Central memory CD4-positive, alpha-beta T cell (primary cell): ENCODE measurements at regions not wholly inside any gene's neighbourhood (a gene's known extent, or its start where the extent isn't known, plus 50 kb on each side); places are given as distances from the start of the nearest gene placed in this dataset.
"Not testable (repeated sequence)": the region's sequence is repeated elsewhere in the genome, so short reads cannot be mapped to it uniquely, and the experiment has no call there.

Experiments used
- DNase-seq: peaks from one replicate; pipeline ENCODE4 v3.0.0; 2022

- DNase-seq, result no peak
Measured at GRCh38 chr3:194250098-194251002, 100.8 kb downstream of the CPN2 start.

- DNase-seq, result no peak
Measured at GRCh38 chr3:194251007-194251406, 100.1 kb downstream of the CPN2 start.

- DNase-seq, result no peak
Measured at GRCh38 chr3:194251461-194251860, 99.7 kb downstream of the CPN2 start.

- DNase-seq, result no peak
Measured at GRCh38 chr3:194251891-194252560, 99.1 kb downstream of the CPN2 start.

- no peak for DNase-seq
Measured at GRCh38 chr3:194253270-194253669, 97.9 kb downstream of the CPN2 start.

GRCh38 chr3:194254040-194254439 is 97.1 kb downstream of the CPN2 start:
- no peak for DNase-seq

- peak; percentile 20 for DNase-seq
Measured at GRCh38 chr3:194255252-194256039, 95.7 kb downstream of the CPN2 start.

GRCh38 chr3:194256040-194256945 is 94.8 kb downstream of the CPN2 start:
- no peak for DNase-seq

- no peak for DNase-seq
Measured at GRCh38 chr3:194257151-194257621, 93.9 kb downstream of the CPN2 start.

- DNase-seq, result no peak
Measured at GRCh38 chr3:194257916-194258668, 93.0 kb downstream of the CPN2 start.

- no peak for DNase-seq
Measured at GRCh38 chr3:194259982-194260766, 91.0 kb downstream of the CPN2 start.

- no peak for DNase-seq
Measured at GRCh38 chr3:194261581-194262063, 89.5 kb downstream of the CPN2 start.

GRCh38 chr3:194262176-194262924 is 88.8 kb downstream of the CPN2 start:
- DNase-seq, result no peak

GRCh38 chr3:194262925-194263305 is 88.2 kb downstream of the CPN2 start:
- DNase-seq, result no peak

- not testable (repeated sequence) for DNase-seq
Measured at GRCh38 chr3:194264631-194265504, 86.3 kb downstream of the CPN2 start.

GRCh38 chr3:194265505-194265892 is 85.6 kb downstream of the CPN2 start:
- DNase-seq, result no peak

- no peak for DNase-seq
Measured at GRCh38 chr3:194265996-194266964, 84.8 kb downstream of the CPN2 start.
